Effector memory CD4-positive, alpha-beta T cell (primary cell): ENCODE measurements at regions not wholly inside any gene's neighbourhood (a gene's known extent, or its start where the extent isn't known, plus 50 kb on each side); places are given as distances from the start of the nearest gene placed in this dataset.

Experiments used
- DNase-seq, 3 donors: peaks; one replicate each; pipeline ENCODE4 v3.0.0-alpha.2; 2020
- H3K27ac ChIP-seq: 2 replicates; pipeline ENCODE4 v1.7.0; 2013; ENCODE audit warnings: mild to moderate bottlenecking, low read length, moderate library complexity; ENCODE audit not compliant: insufficient read depth, poor library complexity, severe bottlenecking
- H3K27me3 ChIP-seq: replicated peaks from 2 replicates; pipeline ENCODE4 v1.7.0; 2013; ENCODE audit warnings: mild to moderate bottlenecking, low read length; ENCODE audit not compliant: insufficient read depth, control insufficient read depth, poor library complexity, severe bottlenecking
- H3K36me3 ChIP-seq: 2 replicates; pipeline ENCODE4 v1.7.0; 2013; ENCODE audit warnings: mild to moderate bottlenecking, low read length, moderate library complexity; ENCODE audit not compliant: control insufficient read depth, insufficient read depth
- H3K4me1 ChIP-seq: 2 replicates; pipeline ENCODE4 v1.7.0; 2013; ENCODE audit warnings: low read length, mild to moderate bottlenecking; ENCODE audit not compliant: control insufficient read depth, insufficient read depth, poor library complexity, severe bottlenecking
- H3K4me3 ChIP-seq: 2 replicates; pipeline ENCODE4 v1.7.0; 2013; ENCODE audit warnings: low read length, low read depth, mild to moderate bottlenecking; ENCODE audit not compliant: insufficient read depth, poor library complexity, severe bottlenecking
- H3K9me3 ChIP-seq: 2 replicates; pipeline ENCODE4 v1.7.0; 2013; ENCODE audit warnings: mild to moderate bottlenecking, low read length, moderate library complexity; ENCODE audit not compliant: control insufficient read depth

- no peaks in the 10 kb centered on the region for H3K4me1 ChIP-seq
- H3K27me3 ChIP-seq = no peaks in the 10 kb centered on the region
- no peak overlapping the region for H3K4me3 ChIP-seq
- no peaks in the 10 kb centered on the region for H3K36me3 ChIP-seq
- no peak overlapping the region for H3K27ac ChIP-seq
- no peak for DNase-seq
- no peaks in the 10 kb centered on the region for H3K9me3 ChIP-seq
Measured at GRCh38 chr15:87687523-87687870, 569.0 kb downstream of the NTRK3 start.

DNA sequence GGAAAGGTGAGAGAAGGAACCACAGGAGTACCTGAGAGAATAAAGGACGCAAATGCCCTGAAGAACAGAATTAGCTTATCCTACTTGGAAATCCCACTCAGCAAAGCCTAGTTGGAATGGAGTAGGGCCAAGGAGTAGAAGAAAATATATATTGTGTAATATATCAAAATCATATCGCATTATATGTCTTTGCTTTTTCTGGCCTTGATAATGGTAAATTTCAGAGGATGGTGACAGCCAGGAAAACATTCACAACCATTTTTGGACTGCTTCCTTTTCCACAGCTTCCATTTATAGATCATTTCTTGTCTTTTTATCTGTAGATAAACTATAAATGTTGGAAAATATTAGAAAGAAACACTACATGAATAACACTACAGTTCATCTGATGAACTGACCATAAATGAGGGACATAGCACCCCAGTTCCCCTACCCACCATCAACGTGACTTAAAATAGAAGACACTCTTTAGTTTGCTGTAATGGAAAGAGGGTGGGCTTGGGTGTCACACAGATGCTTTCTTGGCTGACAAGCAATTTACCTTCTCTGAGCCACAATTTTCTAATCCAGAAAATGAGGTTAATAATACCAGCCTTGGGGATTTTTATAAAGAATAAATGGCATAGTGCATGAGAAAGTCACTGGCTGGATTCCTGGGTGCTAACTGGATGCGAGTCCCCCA, 569.6 kb downstream of the NTRK3 start:
- Histone ChIP-seq H3K36me3 (no peaks in the 10 kb centered on the region), H3K27me3 (no peaks in the 10 kb centered on the region), H3K4me3 (no peak overlapping the region), H3K4me1 (no peaks in the 10 kb centered on the region), H3K27ac (no peak overlapping the region), H3K9me3 (no peaks in the 10 kb centered on the region)
- DNase-seq = no peak

DNA sequence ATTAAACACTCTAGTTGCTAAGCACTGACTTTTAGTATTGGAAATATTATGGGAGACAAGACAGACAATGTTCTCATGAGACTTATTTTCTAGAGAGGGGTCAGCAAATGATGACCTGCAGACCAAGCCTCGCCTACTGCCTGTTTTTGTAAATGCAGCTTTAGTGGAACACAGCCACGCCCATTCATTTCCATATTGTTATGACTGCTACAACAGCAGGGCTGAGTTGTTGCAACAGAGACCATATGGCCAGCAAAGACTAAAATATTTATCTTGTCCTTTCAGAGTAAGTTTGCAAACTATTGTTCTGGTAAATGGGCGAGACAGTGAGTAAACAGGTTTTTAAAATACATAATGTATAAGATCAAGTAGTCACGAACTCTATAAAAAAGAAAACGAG, 570.2 kb downstream of the NTRK3 start:
- Histone ChIP-seq H3K27ac (no peak overlapping the region), H3K9me3 (no peaks in the 10 kb centered on the region), H3K4me1 (no peaks in the 10 kb centered on the region), H3K27me3 (no peaks in the 10 kb centered on the region), H3K4me3 (no peak overlapping the region), H3K36me3 (no peaks in the 10 kb centered on the region)
- no peak for DNase-seq

DNA sequence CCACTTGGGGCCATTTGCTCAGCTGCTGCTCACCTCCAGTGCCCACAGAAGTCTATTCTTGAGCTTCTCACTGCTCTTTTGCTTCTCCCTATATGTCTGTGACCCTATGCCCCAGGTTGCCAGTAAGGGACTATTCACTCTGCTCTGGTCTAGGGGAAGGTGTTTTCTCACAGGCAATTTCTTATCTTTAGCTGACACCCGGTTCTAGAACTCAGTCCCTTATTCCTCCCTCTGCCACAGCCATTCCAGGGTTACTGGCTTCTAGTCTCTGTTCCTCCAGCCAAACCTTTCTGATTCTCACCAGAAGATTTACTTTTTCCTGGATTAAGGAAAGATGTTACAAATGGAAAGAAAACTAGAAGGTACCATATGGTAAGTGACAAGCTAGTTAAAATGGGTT, 574.0 kb downstream of the NTRK3 start:
- H3K4me3 ChIP-seq = no peak overlapping the region
- no peak for DNase-seq
- no peaks in the 10 kb centered on the region for H3K36me3 ChIP-seq
- no peaks in the 10 kb centered on the region for H3K27me3 ChIP-seq
- H3K9me3 ChIP-seq = no peaks in the 10 kb centered on the region
- H3K27ac ChIP-seq = no peak overlapping the region
- H3K4me1 ChIP-seq = no peaks in the 10 kb centered on the region

DNA sequence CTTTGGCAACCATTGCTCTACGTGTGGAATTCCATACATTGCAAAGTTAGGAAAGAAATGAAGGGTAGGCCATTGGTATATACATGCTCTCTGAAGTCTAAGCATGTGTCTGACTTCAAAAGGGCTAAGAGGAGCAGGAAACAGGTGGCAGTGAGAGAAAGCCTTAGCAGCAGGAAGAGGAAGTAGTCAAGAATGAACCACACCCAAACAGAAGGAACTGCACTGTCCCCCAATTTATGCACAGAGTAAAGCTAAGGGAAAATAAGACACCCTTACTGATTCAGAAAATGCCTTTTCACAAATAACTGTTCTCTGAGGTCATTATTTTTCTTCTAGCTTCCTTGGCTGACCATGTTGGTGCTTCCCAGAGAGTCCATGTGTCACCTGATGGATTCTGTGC, 575.4 kb downstream of the NTRK3 start:
- Histone ChIP-seq H3K27me3 (no peaks in the 10 kb centered on the region), H3K4me3 (no peak overlapping the region), H3K4me1 (no peaks in the 10 kb centered on the region), H3K9me3 (no peaks in the 10 kb centered on the region), H3K36me3 (no peaks in the 10 kb centered on the region), H3K27ac (no peak overlapping the region)
- no peak for DNase-seq

- no peak for DNase-seq
- H3K4me1 ChIP-seq = no peaks in the 10 kb centered on the region
- H3K4me3 ChIP-seq = no peak overlapping the region
- H3K9me3 ChIP-seq = no peaks in the 10 kb centered on the region
- no peaks in the 10 kb centered on the region for H3K36me3 ChIP-seq
- H3K27me3 ChIP-seq = no peaks in the 10 kb centered on the region
- no peak overlapping the region for H3K27ac ChIP-seq
Measured at GRCh38 chr15:87680208-87680607, 576.3 kb downstream of the NTRK3 start.

DNA sequence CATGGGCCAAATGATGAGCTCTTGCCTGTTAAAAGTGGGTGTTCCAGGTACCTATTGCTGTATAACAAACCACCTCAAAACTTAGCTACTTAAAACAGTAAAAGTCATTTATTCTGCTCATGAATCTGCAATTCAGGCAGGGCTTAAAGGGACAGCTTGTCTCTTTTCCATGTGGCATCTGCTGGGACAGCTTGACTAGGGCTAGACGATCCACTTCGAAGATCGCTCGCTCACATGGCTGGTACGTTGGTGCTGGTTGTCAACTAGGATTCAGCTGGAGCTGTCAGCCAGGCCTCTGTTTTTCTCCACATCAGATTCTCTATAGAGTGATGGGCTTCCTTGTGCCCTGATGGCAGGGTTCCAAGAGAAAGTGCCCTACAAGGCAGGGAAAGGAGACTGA, 581.3 kb downstream of the NTRK3 start:
- no peaks in the 10 kb centered on the region for H3K4me1 ChIP-seq
- no peak overlapping the region for H3K4me3 ChIP-seq
- no peak for DNase-seq
- no peak overlapping the region for H3K27ac ChIP-seq
- H3K36me3 ChIP-seq = no peaks in the 10 kb centered on the region
- no peaks in the 10 kb centered on the region for H3K9me3 ChIP-seq
- no peaks in the 10 kb centered on the region for H3K27me3 ChIP-seq

DNA sequence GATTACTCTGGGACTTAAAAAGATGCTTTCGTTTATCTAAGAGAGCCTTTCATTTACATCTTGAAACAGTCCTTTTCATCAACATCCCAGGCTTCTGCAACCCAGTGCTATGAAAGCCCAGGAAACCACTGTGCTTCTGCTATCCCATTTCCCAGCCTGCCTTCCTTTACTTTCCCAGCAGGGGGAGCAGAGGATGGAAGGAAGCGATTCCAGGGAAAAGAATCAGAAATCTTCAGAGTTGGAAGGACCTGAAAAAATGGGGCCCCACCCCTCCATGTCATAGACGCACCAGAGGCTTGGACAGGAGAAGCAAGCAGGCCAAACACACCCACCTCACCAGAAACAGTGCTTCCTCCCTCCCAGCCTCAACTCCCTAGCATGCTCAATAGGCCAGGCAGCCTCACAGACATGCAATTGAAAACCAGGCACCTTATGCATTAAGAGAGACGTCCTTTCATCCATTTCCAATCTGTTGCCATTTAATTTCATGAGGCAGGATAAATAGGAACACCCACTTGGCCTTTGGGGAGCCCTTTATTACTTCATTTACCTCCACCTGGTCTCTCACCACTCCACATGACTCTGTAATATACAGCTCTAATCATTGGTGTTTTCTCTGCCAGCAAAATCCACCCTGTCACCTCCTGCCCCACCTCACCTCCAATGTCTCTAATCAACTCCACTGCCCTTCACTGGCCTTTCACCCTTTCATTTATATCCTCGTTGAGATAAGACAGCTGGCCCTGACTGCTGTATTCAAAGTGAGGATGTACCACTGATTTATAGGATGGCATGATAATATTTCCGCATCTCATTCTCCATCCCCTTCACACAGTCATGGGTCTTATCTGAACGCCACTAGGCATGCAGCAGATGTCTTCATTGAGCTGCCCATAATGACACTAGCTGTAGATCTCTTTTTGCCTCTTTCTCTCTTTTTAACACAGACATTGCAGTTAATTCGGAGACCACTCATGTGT, 583.9 kb downstream of the NTRK3 start:
- Histone ChIP-seq H3K4me1 (no peaks in the 10 kb centered on the region), H3K4me3 (no peak overlapping the region), H3K9me3 (peaks cover 1% of the 10 kb centered on the region), H3K27me3 (no peaks in the 10 kb centered on the region), H3K27ac (no peak overlapping the region), H3K36me3 (no peaks in the 10 kb centered on the region)
- no peak for DNase-seq

- no peaks in the 10 kb centered on the region for H3K4me1 ChIP-seq
- no peak for DNase-seq
- no peaks in the 10 kb centered on the region for H3K27me3 ChIP-seq
- H3K27ac ChIP-seq = no peak overlapping the region
- H3K9me3 ChIP-seq = peaks cover 3% of the 10 kb centered on the region
- no peaks in the 10 kb centered on the region for H3K36me3 ChIP-seq
- no peak overlapping the region for H3K4me3 ChIP-seq
Measured at GRCh38 chr15:87671289-87671688, 585.2 kb downstream of the NTRK3 start.

DNA sequence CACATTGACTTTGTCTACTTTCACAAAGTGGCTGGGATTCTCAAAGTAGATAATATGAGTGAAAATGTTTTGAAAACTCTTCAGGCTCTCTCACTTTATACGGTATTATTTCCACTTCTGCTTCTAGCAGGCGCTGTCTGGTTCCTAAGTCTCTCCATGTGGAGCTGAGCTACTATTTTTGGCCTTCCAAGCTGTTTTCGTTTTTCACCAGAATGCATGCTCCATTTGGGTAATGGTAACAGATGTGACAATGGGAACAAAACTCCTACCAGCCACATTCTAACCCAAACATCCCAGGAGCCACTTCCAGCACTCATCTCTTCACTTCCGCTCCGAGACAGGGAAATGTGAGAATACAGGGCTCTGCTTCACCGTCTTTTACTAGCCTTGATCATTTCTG, 586.7 kb downstream of the NTRK3 start:
- no peaks in the 10 kb centered on the region for H3K36me3 ChIP-seq
- H3K4me3 ChIP-seq = no peak overlapping the region
- H3K27ac ChIP-seq = no peak overlapping the region
- H3K27me3 ChIP-seq = no peaks in the 10 kb centered on the region
- H3K9me3 ChIP-seq = peaks cover 3% of the 10 kb centered on the region
- DNase-seq = no peak
- no peaks in the 10 kb centered on the region for H3K4me1 ChIP-seq
